ENCODE measurements at regions not wholly inside any gene's neighbourhood (a gene's known extent, or its start where the extent isn't known, plus 50 kb on each side); places are given as distances from the start of the nearest gene placed in this dataset.
"Not testable (repeated sequence)": the region's sequence is repeated elsewhere in the genome, so short reads cannot be mapped to it uniquely, and the experiment has no call there.

- DNase-seq (ENCODE audit: low read depth): no peak
Measured at GRCh38 chr10:84860855-84861254, 532.5 kb downstream of the CCSER2 start.

DNA sequence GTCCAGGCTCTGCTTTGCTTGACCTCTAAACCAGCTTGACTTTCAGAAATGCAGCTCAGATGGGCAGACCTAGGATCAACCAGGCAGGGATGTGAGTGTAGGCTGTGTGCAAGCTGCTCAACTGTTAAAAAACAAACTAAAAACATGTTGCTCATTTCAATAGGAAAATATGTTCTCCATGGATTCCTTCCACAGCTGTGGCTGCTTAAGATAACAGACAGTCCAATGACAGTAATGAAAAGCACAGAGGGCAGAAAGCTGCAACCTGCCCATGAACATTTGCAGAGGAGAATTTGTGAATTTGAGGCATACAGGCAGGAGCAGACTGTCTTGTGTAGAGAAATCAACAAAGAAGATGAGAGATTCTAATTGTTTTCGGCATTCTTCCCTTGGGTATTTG is 534.2 kb downstream of the CCSER2 start:
- DNase-seq (ENCODE audit: low read depth): no peak

DNA sequence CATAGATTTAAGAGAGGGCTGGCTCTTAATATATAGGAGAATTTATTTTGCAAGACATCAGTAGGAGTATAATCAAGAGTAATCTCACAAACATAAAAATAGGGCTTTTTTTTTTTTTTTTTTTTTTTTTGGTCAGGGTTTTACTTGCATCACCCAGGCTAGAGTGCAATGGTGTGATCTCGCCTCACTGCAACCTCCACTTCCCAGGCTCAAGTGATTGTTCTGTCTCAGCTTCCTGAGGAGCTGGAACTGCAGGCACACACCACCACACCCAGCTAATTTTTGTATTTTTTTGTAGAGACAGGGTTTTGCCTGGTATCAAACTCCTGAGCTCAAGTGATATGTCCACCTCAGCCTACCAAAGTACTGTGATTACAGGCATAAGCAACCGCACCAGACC is 535.3 kb downstream of the CCSER2 start:
- no peak for DNase-seq (ENCODE audit: low read depth)

- no peak for DNase-seq (ENCODE audit: low read depth)
Measured at GRCh38 chr10:84876116-84876999, 548.0 kb downstream of the CCSER2 start.

DNA sequence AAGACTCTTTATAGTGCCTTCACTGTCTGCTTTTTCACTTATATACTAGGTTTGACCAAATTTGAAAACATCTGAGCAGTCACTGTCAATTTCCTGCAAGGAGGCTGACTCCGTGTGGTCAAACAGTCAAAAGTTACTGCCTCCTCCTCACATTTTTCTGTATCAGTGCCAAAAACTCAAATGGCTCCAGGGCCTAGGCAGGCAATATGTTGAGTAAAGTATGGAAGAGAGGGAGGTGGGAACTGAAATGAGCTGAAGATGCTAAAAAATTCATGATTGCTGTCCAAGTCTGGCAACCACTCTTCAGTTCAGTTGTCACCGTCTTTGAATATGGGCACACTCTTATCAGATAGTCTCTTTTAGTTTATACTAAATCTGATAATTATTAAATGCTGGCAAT is 551.6 kb downstream of the CCSER2 start:
- no peak for DNase-seq (ENCODE audit: low read depth)

- not testable (repeated sequence) for DNase-seq (ENCODE audit: low read depth)
Measured at GRCh38 chr10:84881696-84882095, 553.3 kb downstream of the CCSER2 start.

DNA sequence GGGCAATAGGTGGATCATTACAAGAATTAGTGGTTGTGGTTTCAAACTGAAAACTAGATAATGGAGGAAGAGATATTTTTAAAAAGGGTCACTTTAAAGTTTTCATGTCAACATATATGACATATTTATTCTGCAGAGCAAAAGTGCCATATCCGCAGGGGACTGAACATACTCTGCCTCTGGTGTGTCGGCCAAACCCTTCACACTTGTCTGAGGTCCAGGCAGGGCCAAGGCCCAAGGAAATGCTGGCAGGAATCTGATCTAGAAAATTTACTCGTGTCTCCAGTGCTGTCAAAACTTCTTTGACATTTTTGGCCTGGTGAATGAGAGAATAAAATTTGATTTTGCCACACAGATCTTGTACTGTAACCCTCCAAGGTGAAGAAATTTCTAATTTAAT is 562.3 kb downstream of the CCSER2 start:
- DNase-seq (ENCODE audit: low read depth): no peak

DNA sequence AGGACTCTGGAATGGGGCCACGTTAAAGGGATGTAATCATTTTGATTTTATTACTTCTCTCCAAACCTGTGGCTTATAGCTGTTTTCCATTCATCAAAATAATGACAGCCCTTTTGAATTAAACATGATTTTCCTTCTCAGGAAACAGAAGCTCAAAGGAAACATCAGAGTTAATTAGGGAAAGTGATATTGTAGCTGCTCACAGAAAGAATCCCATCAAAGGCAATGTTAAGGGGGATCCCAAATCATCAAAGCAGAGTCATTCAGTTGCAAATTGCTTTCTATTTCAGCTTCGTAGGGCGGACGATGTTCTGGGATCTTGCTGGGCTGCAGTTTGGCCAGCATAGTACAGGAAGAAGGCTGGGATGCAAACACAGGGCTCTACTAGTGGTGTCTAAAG is 563.2 kb downstream of the CCSER2 start:
- DNase-seq (ENCODE audit: low read depth): no peak

- no peak for DNase-seq (ENCODE audit: low read depth)
Measured at GRCh38 chr10:84895541-84895940, 567.2 kb downstream of the CCSER2 start.

GRCh38 chr10:84896909-84897308 is 568.5 kb downstream of the CCSER2 start:
- DNase-seq (ENCODE audit: low read depth): no peak

DNA sequence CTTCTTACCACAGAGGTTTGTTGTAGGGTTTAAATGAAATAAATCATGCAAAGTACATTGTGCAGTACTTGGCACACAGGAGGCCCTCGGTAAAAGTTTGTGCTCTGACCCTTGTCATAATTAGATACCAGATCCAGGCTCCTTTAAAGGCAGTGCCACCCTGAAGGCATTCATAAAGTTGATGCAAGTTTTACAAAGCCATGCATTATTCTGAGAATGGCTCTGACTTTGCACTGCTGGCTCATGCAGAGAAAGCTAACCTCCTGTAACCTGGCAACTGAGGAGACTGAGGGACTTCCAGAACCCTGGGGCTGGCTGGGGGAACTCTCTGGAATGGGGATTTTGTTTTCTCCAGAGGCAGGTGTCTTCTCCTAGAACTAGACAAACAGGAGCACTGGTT is 570.9 kb downstream of the CCSER2 start:
- DNase-seq (ENCODE audit: low read depth): no peak

DNA sequence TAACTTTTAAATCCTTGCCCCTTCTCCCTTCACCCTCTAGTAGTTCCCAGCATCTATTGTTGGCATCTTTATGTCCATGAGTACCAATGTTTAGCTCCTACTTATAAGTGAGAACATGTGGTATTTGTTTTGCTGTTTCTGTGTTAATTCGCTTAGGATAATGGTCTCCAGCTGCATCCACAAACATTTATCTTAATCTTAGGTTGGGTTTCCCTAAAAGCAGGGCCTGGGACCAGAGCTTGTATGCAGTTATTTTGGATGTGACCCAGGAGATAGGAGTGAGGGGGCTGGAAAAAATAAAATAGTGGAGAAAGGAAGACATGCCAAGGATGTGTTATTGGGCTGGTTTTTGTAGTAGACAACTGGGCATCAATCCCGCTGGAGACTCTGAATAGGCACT is 571.8 kb downstream of the CCSER2 start:
- no peak for DNase-seq (ENCODE audit: low read depth)

DNA sequence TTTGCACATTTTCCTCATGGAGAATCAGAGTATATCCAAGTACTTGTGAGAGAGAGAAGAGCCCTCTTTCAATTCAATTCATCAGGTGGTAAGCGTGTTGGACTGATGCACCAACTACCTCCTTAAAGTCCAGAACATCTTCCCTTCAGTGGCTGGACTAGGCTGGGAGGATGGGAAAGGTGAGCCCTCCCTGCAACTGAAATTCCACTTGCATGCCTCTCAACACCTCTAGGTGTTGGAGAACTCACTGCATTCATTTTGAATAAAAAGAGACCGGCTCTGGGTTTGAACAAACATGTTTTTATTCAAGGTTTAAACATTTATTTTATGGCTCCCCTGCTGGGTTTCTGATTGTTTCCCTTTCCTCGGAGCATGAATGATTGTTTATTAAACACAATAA is 573.5 kb downstream of the CCSER2 start:
- no peak for DNase-seq (ENCODE audit: low read depth)

DNA sequence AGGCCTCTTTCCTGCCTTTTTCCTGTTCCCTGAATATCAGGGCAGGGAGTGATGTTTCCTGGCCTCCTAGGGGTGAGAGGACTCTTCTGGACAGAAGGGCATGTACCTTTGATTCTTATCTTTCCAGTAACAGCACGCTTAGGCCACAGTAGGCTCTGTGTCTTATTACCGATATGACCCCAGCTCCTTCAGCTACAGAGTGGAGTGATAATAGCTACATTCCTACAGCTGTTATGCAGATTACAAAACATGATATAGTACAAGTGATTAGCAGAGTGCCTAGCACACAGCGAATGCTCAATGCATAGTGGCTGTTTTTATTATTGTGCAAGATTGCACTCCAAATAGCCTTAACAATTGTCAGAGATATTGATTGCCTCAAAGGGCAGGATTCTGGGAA is 574.2 kb downstream of the CCSER2 start:
- DNase-seq (ENCODE audit: low read depth): no peak

GRCh38 chr10:84903320-84903719 is 574.9 kb downstream of the CCSER2 start:
- DNase-seq (ENCODE audit: low read depth): no peak

DNA sequence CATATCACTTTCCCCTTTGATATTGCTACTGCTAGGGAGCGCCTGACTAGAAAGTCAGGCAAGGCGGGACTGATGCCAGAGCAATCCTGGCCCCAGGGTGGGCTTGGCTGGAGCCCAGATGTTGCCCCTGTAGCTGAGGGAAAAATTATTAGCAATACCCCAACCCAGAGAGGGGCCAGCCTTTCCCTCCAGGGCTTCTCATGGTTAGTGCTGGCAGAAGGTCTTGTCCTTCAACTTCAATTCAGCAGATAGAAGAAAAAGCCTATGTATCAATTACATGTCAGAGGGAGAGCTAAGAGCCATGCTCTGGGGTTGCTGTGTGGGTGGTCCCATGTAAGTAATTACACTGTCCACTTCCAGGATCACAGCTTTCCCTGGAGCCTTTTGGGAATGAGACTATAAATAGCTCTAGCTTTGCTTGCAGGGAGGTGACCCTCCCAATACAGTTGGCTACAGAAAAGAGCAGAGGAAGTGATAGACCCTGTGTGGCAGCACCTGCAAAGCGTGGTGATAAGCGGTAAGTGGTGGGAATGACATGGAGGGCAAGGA is 579.1 kb downstream of the CCSER2 start:
- no peak for DNase-seq (ENCODE audit: low read depth)

DNA sequence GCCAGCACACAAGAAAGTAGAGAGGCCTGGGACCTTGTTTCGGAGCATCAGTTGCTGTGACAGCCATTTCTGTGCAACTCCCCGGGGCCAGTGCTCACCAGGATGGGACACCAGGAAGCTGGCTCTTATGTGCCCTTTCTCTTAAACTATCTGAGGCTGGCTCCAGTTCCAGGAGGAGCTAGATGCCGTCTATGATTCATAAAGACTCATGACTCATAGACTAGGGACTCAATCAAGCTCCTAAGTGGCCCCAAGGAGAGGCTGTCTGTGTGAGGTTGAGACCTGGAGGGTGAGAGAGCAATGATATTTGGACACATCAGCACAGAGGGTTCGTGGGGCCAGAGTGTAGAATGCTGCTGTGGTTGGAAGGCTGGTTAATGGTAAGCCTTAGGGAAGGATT is 580.1 kb downstream of the CCSER2 start:
- no peak for DNase-seq (ENCODE audit: low read depth)

DNA sequence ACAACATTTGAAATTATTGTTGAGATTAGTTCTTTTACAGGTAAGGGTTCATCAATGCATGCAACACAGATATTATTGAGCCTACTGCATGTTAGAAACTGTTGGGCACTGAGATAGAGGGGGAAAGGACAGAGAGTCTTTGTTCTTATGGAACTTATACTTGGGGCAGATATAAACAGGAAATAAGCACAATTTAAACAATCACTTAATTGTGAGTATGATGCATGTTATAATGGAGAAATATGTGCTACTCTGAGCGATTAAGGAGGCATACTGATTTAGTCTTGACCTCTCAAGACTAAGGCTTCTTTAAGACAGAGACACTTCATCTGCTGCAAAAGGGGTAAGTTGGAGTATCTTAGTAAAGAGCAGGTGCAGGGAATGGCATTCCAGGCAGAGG is 593.3 kb downstream of the CCSER2 start:
- no peak for DNase-seq (ENCODE audit: low read depth)

- no peak for DNase-seq (ENCODE audit: low read depth)
Measured at GRCh38 chr10:84924131-84924530, 595.7 kb downstream of the CCSER2 start.

GRCh38 chr10:84925495-84925894 is 597.1 kb downstream of the CCSER2 start:
- DNase-seq (ENCODE audit: low read depth): no peak

DNA sequence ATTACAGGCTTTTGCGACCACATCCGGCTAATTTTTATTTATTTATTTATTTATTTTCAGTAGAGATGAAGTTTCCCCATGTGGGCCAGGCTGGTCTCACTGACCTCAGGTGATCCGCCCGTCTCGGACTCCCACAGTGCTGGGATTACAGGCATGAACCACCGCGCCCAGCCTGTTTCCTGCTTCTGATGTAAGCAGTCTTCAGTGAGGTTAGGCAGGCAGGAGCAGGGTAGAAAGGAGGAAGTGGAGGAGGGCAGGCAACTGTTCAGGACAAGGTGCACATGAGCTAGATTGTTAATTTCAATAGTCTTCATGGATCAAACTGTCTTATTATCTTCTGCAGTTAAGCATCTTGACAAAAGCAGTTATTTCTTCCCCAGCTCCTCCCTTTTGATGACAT is 605.0 kb downstream of the CCSER2 start:
- no peak for DNase-seq (ENCODE audit: low read depth)

- DNase-seq (ENCODE audit: low read depth): no peak
Measured at GRCh38 chr10:84935772-84936171, 607.4 kb downstream of the CCSER2 start.

DNA sequence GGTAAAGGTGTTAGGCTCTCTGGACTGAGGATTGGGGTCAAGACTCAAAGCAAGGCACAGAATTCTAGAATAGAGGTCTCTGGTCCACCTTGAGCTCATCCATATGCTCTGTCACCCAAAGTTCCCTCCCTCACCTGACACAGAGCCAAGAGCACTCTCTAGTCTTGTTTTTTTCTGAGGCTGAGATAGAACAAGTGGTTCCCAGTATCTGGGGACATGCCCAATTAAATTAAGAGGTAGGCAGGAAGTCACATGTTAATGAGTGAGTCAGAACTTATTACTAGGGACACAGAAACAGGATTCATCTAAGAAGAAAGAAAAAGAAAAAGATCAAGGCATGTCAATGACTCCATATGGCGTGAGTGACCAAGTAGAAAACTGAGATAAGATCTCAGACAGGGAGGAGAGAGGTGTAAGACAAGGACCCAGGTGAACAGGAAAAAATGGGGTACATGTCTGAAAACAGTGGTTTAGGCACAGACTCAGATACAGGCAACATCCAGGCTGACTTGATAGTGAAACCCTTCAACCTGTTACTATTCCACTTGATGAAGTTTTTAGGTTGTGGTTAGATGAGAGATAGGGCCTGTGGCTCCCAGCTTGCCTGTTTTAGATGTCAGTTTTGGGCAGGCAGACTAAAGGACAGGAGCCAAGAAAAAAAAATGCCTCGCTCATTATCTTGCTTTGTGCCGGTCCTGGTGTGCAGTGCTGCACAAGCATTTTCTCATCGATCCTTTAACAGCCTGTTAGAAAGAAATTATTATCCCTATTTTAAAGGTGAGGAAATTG is 609.9 kb downstream of the CCSER2 start:
- no peak for DNase-seq (ENCODE audit: low read depth)

All from stimulated activated CD8-positive, alpha-beta memory T cell treated with anti-CD3 and anti-CD28 coated beads, Interleukin-4, amount 100 ng/mL, for 24 hours (primary cell).